Body of pancreas (tissue), 4 donors: ENCODE measurements at regions not wholly inside any gene's neighbourhood (a gene's known extent, or its start where the extent isn't known, plus 50 kb on each side); places are given as distances from the start of the nearest gene placed in this dataset.

ENCODE experiments used
- ATAC-seq: fragments of 150-250 bp; one replicate; pipeline ENCODE4 v1.9.1; 2016
- DNase-seq, 4 donors: peaks; one replicate each; pipeline ENCODE4 v3.0.0-alpha.2; 2019
- H3K27ac ChIP-seq, 4 donors: fragments of 200-600 bp; sonication (generic); 1 replicate in 3 of 4; 2 replicates in 1 of 4; pipeline versions ENCODE4 v1.5.1 to v1.6.1; 2016 to 2019; ENCODE audit warnings: mild to moderate bottlenecking in 1 of 4, mixed read lengths in 1 of 4, moderate library complexity in 1 of 4
- H3K27me3 ChIP-seq, 2 donors: fragments of 200-600 bp; sonication (generic); one replicate each; pipeline ENCODE4 v1.6.0; 2016; ENCODE audit warnings: mild to moderate bottlenecking in 1 of 2
- H3K36me3 ChIP-seq, 2 donors: fragments of 200-600 bp; sonication (generic); replicated peaks in 1 of 2; 2 replicates each; pipeline ENCODE4 v1.5.1; 2016; ENCODE audit warnings: low read depth in 2 of 2; ENCODE audit not compliant: insufficient read depth in 1 of 2
- H3K4me1 ChIP-seq: fragments of 200-600 bp; sonication (generic); one replicate; pipeline ENCODE4 v1.6.0; 2016
- H3K4me3 ChIP-seq, 2 donors: fragments of 200-600 bp; sonication (generic); 1 replicate in 1 of 2; 2 replicates in 1 of 2; pipeline ENCODE4 v1.5.1; 2016 to 2019
- H3K9me3 ChIP-seq, 3 donors: fragments of 200-600 bp; sonication (generic); 1 replicate in 2 of 3; 2 replicates in 1 of 3; pipeline ENCODE4 v1.5.1; 2016
- CTCF ChIP-seq, 7 experiments: fragments of 450-650 bp in 4 of 7; fragments of 200-600 bp in 3 of 7; sonication (generic) in 3 of 7; IDR thresholded peaks; one replicate each; pipeline ENCODE4 v1.5.1; 2016 to 2019; ENCODE audit warnings: antibody characterized with exemption in 7 of 7
- POLR2A ChIP-seq, 3 donors: fragments of 450-650 bp; IDR thresholded peaks; one replicate each; pipeline ENCODE4 v1.6.1; 2016; ENCODE audit warnings: antibody characterized with exemption in 3 of 3, mild to moderate bottlenecking in 2 of 3
- WGBS, 2 donors: methylation state at CpG; one replicate each; pipeline ENCODE4 v1.1.5; 2017; 5-methylcytosine and 5-hydroxymethylcytosine counted together
- intact Hi-C: fragments of 100-400 bp; cut with DNase I; formaldehyde crosslinking; loops from one replicate; pipeline ENCODE4 v1.15.1; 2023

GRCh38 chr14:22384167-22384549 is 204.9 kb downstream of the DAD1 start:
- Histone ChIP-seq H3K27me3 (no peaks in the 10 kb centered on the region), H3K4me3 (no peak overlapping the region), H3K27ac (no peak overlapping the region), H3K9me3 (no peaks in the 10 kb centered on the region), H3K36me3 (no peaks in the 10 kb centered on the region), H3K4me1 (peaks cover 8% of the 10 kb centered on the region)
- WGBS, 2 donors: 86 to 95% methylated on average over 2 of the region's 2 CpGs
- no peak for ATAC-seq
- intact Hi-C loops: loop anchor here (5.0 kb wide), 1 partner anchor 67 kb away; no protein-coding TSS in a partner anchor
- DNase-seq: no peak
- TF ChIP-seq CTCF (IDR thresholded peaks at IDR 0.05) (no peak), POLR2A (IDR thresholded peaks at IDR 0.05) (no peak)

- Histone ChIP-seq H3K4me3 (no peak overlapping the region), H3K27me3 (no peaks in the 10 kb centered on the region), H3K9me3 (no peaks in the 10 kb centered on the region), H3K4me1 (peaks cover 8% of the 10 kb centered on the region), H3K36me3 (no peaks in the 10 kb centered on the region), H3K27ac (no peak overlapping the region)
- TF ChIP-seq POLR2A (IDR thresholded peaks at IDR 0.05) (no peak), CTCF (IDR thresholded peaks at IDR 0.05) (no peak)
- intact Hi-C loops: loop anchor here (5.0 kb wide), 1 partner anchor 66 kb away; no protein-coding TSS in a partner anchor
- no peak for ATAC-seq
- no peak for DNase-seq
- WGBS, 2 donors: 41 to 45% methylated on average over 7 to 8 of the region's 8 CpGs
Measured at GRCh38 chr14:22383515-22384166, 205.4 kb downstream of the DAD1 start.

GRCh38 chr14:22382955-22383354 is 206.1 kb downstream of the DAD1 start:
- DNase-seq (no peak), ATAC-seq (no peak)
- WGBS, 2 donors: 63 to 64% methylated on average over 2 of the region's 2 CpGs
- Histone ChIP-seq H3K9me3 (no peaks in the 10 kb centered on the region), H3K36me3 (no peaks in the 10 kb centered on the region), H3K4me1 (peaks cover 8% of the 10 kb centered on the region), H3K4me3 (no peak overlapping the region), H3K27me3 (no peaks in the 10 kb centered on the region), H3K27ac (no peak overlapping the region)
- intact Hi-C loops: loop anchor here (5.0 kb wide), 1 partner anchor 66 kb away; no protein-coding TSS in a partner anchor
- TF ChIP-seq POLR2A (IDR thresholded peaks at IDR 0.05) (no peak), CTCF (IDR thresholded peaks at IDR 0.05) (no peak)

GRCh38 chr14:22382395-22382794 is 206.6 kb downstream of the DAD1 start:
- no peaks in the 10 kb centered on the region for H3K9me3 ChIP-seq
- no peak overlapping the region for H3K4me3 ChIP-seq
- H3K36me3 ChIP-seq: no peaks in the 10 kb centered on the region
- H3K27me3 ChIP-seq: peaks cover 0 to 5% of the 10 kb centered on the region in 2 donors
- peaks cover 8% of the 10 kb centered on the region for H3K4me1 ChIP-seq
- intact Hi-C loops: loop anchor here (5.0 kb wide), 1 partner anchor 65 kb away; no protein-coding TSS in a partner anchor
- ATAC-seq: no peak
- no peak overlapping the region for H3K27ac ChIP-seq
- TF ChIP-seq CTCF (IDR thresholded peaks at IDR 0.05) (no peak), POLR2A (IDR thresholded peaks at IDR 0.05) (no peak)
- no peak for DNase-seq
- WGBS, 2 donors: 93 to 100% methylated on average over 1 of the region's 1 CpG

GRCh38 chr14:22381766-22382165 is 207.3 kb downstream of the DAD1 start:
- DNase-seq (no peak), ATAC-seq (no peak)
- Histone ChIP-seq H3K27me3 (peaks cover 0 to 6% of the 10 kb centered on the region in 2 donors), H3K9me3 (no peaks in the 10 kb centered on the region), H3K4me1 (peaks cover 8% of the 10 kb centered on the region), H3K36me3 (no peaks in the 10 kb centered on the region), H3K27ac (no peak overlapping the region), H3K4me3 (no peak overlapping the region)
- intact Hi-C loops: loop anchor here (5.0 kb wide), 1 partner anchor 64 kb away; no protein-coding TSS in a partner anchor
- 42 to 44% methylated on average over 2 of the region's 2 CpGs for WGBS, 2 donors
- no peak for TF ChIP-seq CTCF (IDR thresholded peaks at IDR 0.05)
- no peak for TF ChIP-seq POLR2A (IDR thresholded peaks at IDR 0.05)
